Mammary epithelial cell (primary cell): ENCODE measurements at regions not wholly inside any gene's neighbourhood (a gene's known extent, or its start where the extent isn't known, plus 50 kb on each side); places are given as distances from the start of the nearest gene placed in this dataset.
"Not testable (repeated sequence)": the region's sequence is repeated elsewhere in the genome, so short reads cannot be mapped to it uniquely, and the experiment has no call there.

Experiments
- CTCF ChIP-seq, 2 donors: IDR thresholded peaks in 1 of 2; conservative IDR thresholded peaks in 1 of 2; 2 replicates each; pipeline ENCODE4 v1.5.1; 2011 to 2012; ENCODE audit warnings: inconsistent platforms in 2 of 2, low read length in 2 of 2, mild to moderate bottlenecking in 2 of 2, control low read depth in 1 of 2, low read depth in 1 of 2; ENCODE audit not compliant: insufficient read depth in 1 of 2; ENCODE audit errors: extremely low read depth in 1 of 2
- EZH2 ChIP-seq: IDR thresholded peaks from 2 replicates; pipeline ENCODE4 v1.6.1; 2012; ENCODE audit warnings: low read length, inconsistent platforms, borderline replicate concordance

- TF ChIP-seq CTCF (conservative IDR thresholded peaks at IDR 0.05 in 1 of 2, IDR thresholded peaks at IDR 0.05 in 1 of 2; ENCODE audit: extremely low read depth in 1 of 2, insufficient read depth in 1 of 2, low read depth in 1 of 2, low read length in 2 of 2); EZH2: not testable (repeated sequence)
Measured at GRCh38 chr13:24597906-24598670, 82.1 kb upstream of the ATP12A start.
